ENCODE measurements at regions not wholly inside any gene's neighbourhood (a gene's known extent, or its start where the extent isn't known, plus 50 kb on each side); places are given as distances from the start of the nearest gene placed in this dataset.

GRCh38 chr11:80958361-80958760 is 1517.5 kb upstream of the TENM4 start:
- TF ChIP-seq POLR2A (IDR thresholded peaks at IDR 0.05): no peak
- no peak for TF ChIP-seq CTCF (IDR thresholded peaks at IDR 0.05)
- no peak for TF ChIP-seq EP300 (IDR thresholded peaks at IDR 0.05)
